Left ventricle myocardium inferior (tissue), 1 donor: ENCODE measurements at regions not wholly inside any gene's neighbourhood (a gene's known extent, or its start where the extent isn't known, plus 50 kb on each side); places are given as distances from the start of the nearest gene placed in this dataset.

Experiments
- DNase-seq: peaks from one replicate; pipeline ENCODE4 v3.0.0-alpha.2; 2020
- H3K27ac ChIP-seq: fragments of 200-600 bp; replicated peaks from 2 replicates; pipeline ENCODE4 v1.8.0; 2021
- H3K27me3 ChIP-seq: fragments of 200-600 bp; 2 replicates; pipeline ENCODE4 v1.8.0; 2021; ENCODE audit warnings: low read depth
- H3K36me3 ChIP-seq: fragments of 200-600 bp; 2 replicates; pipeline ENCODE4 v1.8.0; 2021
- H3K4me1 ChIP-seq: fragments of 200-600 bp; 2 replicates; pipeline ENCODE4 v1.8.0; 2021
- H3K4me3 ChIP-seq: fragments of 200-600 bp; 2 replicates; pipeline ENCODE4 v1.8.0; 2021; ENCODE audit warnings: mild to moderate bottlenecking, moderate library complexity
- H3K9me3 ChIP-seq: fragments of 200-600 bp; replicated peaks from 2 replicates; pipeline ENCODE4 v1.8.0; 2021
- CTCF ChIP-seq: fragments of 200-600 bp; IDR thresholded peaks from 2 replicates; pipeline ENCODE4 v1.8.0; 2021; ENCODE audit warnings: antibody characterized with exemption, mild to moderate bottlenecking, borderline replicate concordance
- intact Hi-C: fragments of 100-400 bp; cut with micrococcal nuclease; formaldehyde crosslinking; loops from one replicate; pipeline ENCODE4 v1.11.0; 2022
- donor health status: DM: no; HTN: yes; CAD: no; lungs with severe emphysema.

- Histone ChIP-seq H3K36me3 (no peaks in the 10 kb centered on the region), H3K27me3 (no peaks in the 10 kb centered on the region), H3K27ac (no peak overlapping the region), H3K4me3 (no peak overlapping the region), H3K9me3 (peaks cover 6% of the 10 kb centered on the region), H3K4me1 (no peaks in the 10 kb centered on the region)
- no peak for DNase-seq
- no peak for TF ChIP-seq CTCF
- intact Hi-C loops, result no loop called here
Measured at GRCh38 chr6:120405947-120406346, 928.3 kb downstream of the TBC1D32 start.

- Histone ChIP-seq H3K36me3 (no peaks in the 10 kb centered on the region), H3K9me3 (peaks cover 12% of the 10 kb centered on the region), H3K4me3 (no peak overlapping the region), H3K27ac (no peak overlapping the region), H3K4me1 (no peaks in the 10 kb centered on the region), H3K27me3 (no peaks in the 10 kb centered on the region)
- intact Hi-C loops, result no loop called here
- no peak for TF ChIP-seq CTCF
- no peak for DNase-seq
Measured at GRCh38 chr6:120395784-120396183, 938.5 kb downstream of the TBC1D32 start.

- H3K9me3 ChIP-seq, result peaks cover 12% of the 10 kb centered on the region
- H3K36me3 ChIP-seq, result no peaks in the 10 kb centered on the region
- DNase-seq, result no peak
- TF ChIP-seq CTCF, result no peak
- intact Hi-C loops, result no loop called here
- H3K4me1 ChIP-seq, result no peaks in the 10 kb centered on the region
- H3K4me3 ChIP-seq, result no peak overlapping the region
- H3K27ac ChIP-seq, result no peak overlapping the region
- H3K27me3 ChIP-seq, result no peaks in the 10 kb centered on the region
Measured at GRCh38 chr6:120395330-120395729, 939.0 kb downstream of the TBC1D32 start.

- H3K4me1 ChIP-seq, result no peaks in the 10 kb centered on the region
- no peaks in the 10 kb centered on the region for H3K36me3 ChIP-seq
- no peaks in the 10 kb centered on the region for H3K27me3 ChIP-seq
- H3K9me3 ChIP-seq, result peaks cover 5% of the 10 kb centered on the region
- intact Hi-C loops, result no loop called here
- no peak for TF ChIP-seq CTCF
- no peak for DNase-seq
- no peak overlapping the region for H3K4me3 ChIP-seq
- H3K27ac ChIP-seq, result no peak overlapping the region
Measured at GRCh38 chr6:120392941-120393340, 941.3 kb downstream of the TBC1D32 start.

- intact Hi-C loops, result no loop called here
- H3K4me3 ChIP-seq, result no peak overlapping the region
- H3K27me3 ChIP-seq, result no peaks in the 10 kb centered on the region
- DNase-seq, result no peak
- H3K27ac ChIP-seq, result no peak overlapping the region
- no peaks in the 10 kb centered on the region for H3K36me3 ChIP-seq
- H3K4me1 ChIP-seq, result no peaks in the 10 kb centered on the region
- no peak for TF ChIP-seq CTCF
- no peaks in the 10 kb centered on the region for H3K9me3 ChIP-seq
Measured at GRCh38 chr6:120384671-120385070, 949.6 kb downstream of the TBC1D32 start.

- TF ChIP-seq CTCF, result no peak
- Histone ChIP-seq H3K27ac (no peak overlapping the region), H3K4me3 (no peak overlapping the region), H3K36me3 (no peaks in the 10 kb centered on the region), H3K9me3 (no peaks in the 10 kb centered on the region), H3K27me3 (no peaks in the 10 kb centered on the region), H3K4me1 (no peaks in the 10 kb centered on the region)
- intact Hi-C loops, result no loop called here
- no peak for DNase-seq
Measured at GRCh38 chr6:120383681-120384080, 950.6 kb downstream of the TBC1D32 start.
